Smooth muscle cell (in vitro differentiated cells): ENCODE measurements at regions not wholly inside any gene's neighbourhood (a gene's known extent, or its start where the extent isn't known, plus 50 kb on each side); places are given as distances from the start of the nearest gene placed in this dataset.

Experiments
- DNase-seq: peaks from one replicate; lab custom pipeline; 2025; ENCODE audit not compliant: unreplicated experiment; lab: John Stamatoyannopoulos, UW
- H2AFZ ChIP-seq: fragments of 200-600 bp; sonication (generic); 2 replicates; pipeline ENCODE4 v1.6.0; 2016; ENCODE audit warnings: antibody characterized with exemption, low read depth, mild to moderate bottlenecking
- H3F3A ChIP-seq: fragments of 200-600 bp; sonication (generic); 2 replicates; pipeline ENCODE4 v1.6.0; 2017; ENCODE audit warnings: antibody characterized with exemption, low read depth
- H3K27ac ChIP-seq: fragments of 200-600 bp; sonication (generic); 2 replicates; pipeline ENCODE4 v1.5.1; 2016; ENCODE audit warnings: low read depth, mild to moderate bottlenecking
- H3K27me3 ChIP-seq: fragments of 200-600 bp; sonication (generic); 2 replicates; pipeline ENCODE4 v1.6.1; 2016; ENCODE audit warnings: low read depth, mild to moderate bottlenecking
- H3K36me3 ChIP-seq: fragments of 200-600 bp; sonication (generic); 2 replicates; pipeline ENCODE4 v1.5.1; 2016; ENCODE audit warnings: low read depth
- H3K4me1 ChIP-seq: fragments of 200-600 bp; sonication (generic); 2 replicates; pipeline ENCODE4 v1.5.1; 2016; ENCODE audit warnings: low read depth
- H3K4me2 ChIP-seq: fragments of 200-600 bp; sonication (generic); 2 replicates; pipeline ENCODE4 v1.6.0; 2016; ENCODE audit warnings: mild to moderate bottlenecking
- H3K4me3 ChIP-seq: fragments of 200-600 bp; sonication (generic); 2 replicates; pipeline ENCODE4 v1.5.1; 2016; ENCODE audit warnings: mild to moderate bottlenecking
- H3K79me2 ChIP-seq: fragments of 200-600 bp; sonication (generic); 2 replicates; pipeline ENCODE4 v1.6.0; 2016; ENCODE audit warnings: low read depth, mild to moderate bottlenecking
- H3K9ac ChIP-seq: fragments of 200-600 bp; sonication (generic); 2 replicates; pipeline ENCODE4 v1.6.0; 2016; ENCODE audit warnings: low read depth
- H3K9me3 ChIP-seq: fragments of 200-600 bp; sonication (generic); replicated peaks from 2 replicates; pipeline ENCODE4 v1.5.1; 2016; ENCODE audit warnings: low read depth
- H4K20me1 ChIP-seq: fragments of 200-600 bp; sonication (generic); 2 replicates; pipeline ENCODE4 v1.6.0; 2016; ENCODE audit warnings: low read depth
- CTCF ChIP-seq: fragments of 200-600 bp; sonication (generic); IDR thresholded peaks from 2 replicates; pipeline ENCODE4 v1.5.1; 2017; ENCODE audit warnings: borderline replicate concordance, mild to moderate bottlenecking, antibody characterized with exemption; ENCODE audit not compliant: insufficient read depth, poor library complexity, severe bottlenecking
- WGBS: methylation state at CpG from one replicate; pipeline ENCODE4 v1.1.7; 2016; ENCODE audit warnings: low lambda C conversion rate; 5-methylcytosine and 5-hydroxymethylcytosine counted together

DNA sequence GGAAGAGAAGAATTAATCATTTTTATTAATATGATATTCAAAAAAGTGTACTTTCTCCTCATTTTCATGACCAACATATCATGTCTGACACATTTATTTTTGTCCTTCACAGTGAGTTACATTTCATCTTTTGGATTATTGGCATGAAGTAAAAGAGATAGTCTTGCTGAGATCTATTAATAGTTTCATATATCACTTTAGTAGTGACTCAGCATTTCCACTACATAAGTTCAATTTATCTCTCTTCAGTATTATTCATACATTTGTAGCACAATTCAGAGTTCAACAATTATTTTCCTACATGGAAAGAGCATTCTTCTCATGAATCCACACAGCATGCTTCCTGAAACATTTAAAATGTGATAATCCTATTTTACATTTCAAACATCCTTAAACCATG lies 1461.1 kb downstream of the TECRL start:
- DNase-seq: no peak
- H3K4me3 ChIP-seq: no peak overlapping the region
- H3K36me3 ChIP-seq: no peaks in the 10 kb centered on the region
- no peaks in the 10 kb centered on the region for H3K4me1 ChIP-seq
- no peak overlapping the region for H2AFZ ChIP-seq
- H3K9me3 ChIP-seq: no peaks in the 10 kb centered on the region
- no peak for TF ChIP-seq CTCF
- no peaks in the 10 kb centered on the region for H4K20me1 ChIP-seq
- no peaks in the 10 kb centered on the region for H3K79me2 ChIP-seq
- H3K27me3 ChIP-seq: no peaks in the 10 kb centered on the region
- no peak overlapping the region for H3K27ac ChIP-seq
- no peak overlapping the region for H3K9ac ChIP-seq
- no peaks in the 10 kb centered on the region for H3F3A ChIP-seq
- H3K4me2 ChIP-seq: no peak overlapping the region

GRCh38 chr4:62940229-62940628 lies 1469.0 kb downstream of the TECRL start:
- H3K27ac ChIP-seq: no peak overlapping the region
- H3K9me3 ChIP-seq: no peaks in the 10 kb centered on the region
- no peaks in the 10 kb centered on the region for H3K27me3 ChIP-seq
- H3K4me2 ChIP-seq: no peak overlapping the region
- H3K36me3 ChIP-seq: no peaks in the 10 kb centered on the region
- no peak for TF ChIP-seq CTCF
- H4K20me1 ChIP-seq: no peaks in the 10 kb centered on the region
- no peak overlapping the region for H3K4me3 ChIP-seq
- H3F3A ChIP-seq: no peaks in the 10 kb centered on the region
- H3K4me1 ChIP-seq: no peaks in the 10 kb centered on the region
- no peak for DNase-seq
- no peak overlapping the region for H2AFZ ChIP-seq
- no peak overlapping the region for H3K9ac ChIP-seq
- H3K79me2 ChIP-seq: no peaks in the 10 kb centered on the region

DNA sequence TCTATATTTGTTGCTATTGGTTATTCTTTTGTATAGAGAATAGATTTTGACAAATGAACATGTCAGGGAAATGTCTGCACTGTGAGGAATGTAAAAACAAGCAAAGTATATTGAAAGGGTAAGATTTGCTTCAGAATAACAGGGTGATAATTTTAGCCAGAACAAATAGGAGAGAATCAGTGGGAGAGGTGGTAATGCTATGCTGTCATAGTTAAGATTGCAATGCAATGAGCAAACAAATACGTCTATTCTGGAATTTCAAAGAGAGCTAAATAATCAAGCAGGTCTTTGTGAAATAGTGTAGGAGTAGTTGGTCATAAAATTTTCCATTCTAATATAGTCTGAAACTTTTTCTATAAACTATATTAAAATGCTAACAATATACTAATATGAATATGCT lies 1478.4 kb downstream of the TECRL start:
- Histone ChIP-seq H3K4me1 (peaks cover 4% of the 10 kb centered on the region), H3K4me3 (no peak overlapping the region), H3K9ac (no peak overlapping the region), H3K9me3 (no peaks in the 10 kb centered on the region), H4K20me1 (no peaks in the 10 kb centered on the region), H3F3A (no peaks in the 10 kb centered on the region), H3K79me2 (no peaks in the 10 kb centered on the region), H2AFZ (no peak overlapping the region), H3K27ac (no peak overlapping the region), H3K27me3 (no peaks in the 10 kb centered on the region), H3K36me3 (no peaks in the 10 kb centered on the region), H3K4me2 (peak overlapping the region; percentile 4)
- TF ChIP-seq CTCF: no peak
- DNase-seq: no peak
- 44% methylated on average over 1 of the region's 1 CpG for WGBS

DNA sequence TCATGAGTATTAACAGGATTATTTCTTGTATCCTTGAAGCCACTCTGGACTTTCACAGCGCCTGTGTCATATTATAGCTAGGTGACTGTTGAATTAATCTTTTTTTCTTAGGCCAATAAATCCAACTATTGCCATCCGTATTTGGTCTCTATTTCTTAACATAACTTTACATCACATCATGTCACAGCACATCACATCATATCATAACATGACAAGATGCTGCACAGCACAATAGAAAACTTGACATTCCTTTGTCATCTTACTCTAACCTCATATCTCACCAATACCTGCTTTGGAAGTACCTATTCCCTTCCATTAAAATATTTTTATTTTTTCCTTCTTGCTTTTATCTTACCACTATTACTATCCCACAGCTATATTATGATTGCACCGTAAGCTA lies 1480.8 kb downstream of the TECRL start:
- DNase-seq: no peak
- Histone ChIP-seq H4K20me1 (no peaks in the 10 kb centered on the region), H3K9ac (no peak overlapping the region), H3F3A (no peaks in the 10 kb centered on the region), H3K4me1 (peaks cover 4% of the 10 kb centered on the region), H3K27me3 (no peaks in the 10 kb centered on the region), H3K4me2 (no peak overlapping the region), H3K27ac (no peak overlapping the region), H3K79me2 (no peaks in the 10 kb centered on the region), H3K9me3 (no peaks in the 10 kb centered on the region), H3K4me3 (no peak overlapping the region), H3K36me3 (no peaks in the 10 kb centered on the region), H2AFZ (no peak overlapping the region)
- WGBS: 90% methylated on average over 3 of the region's 3 CpGs
- TF ChIP-seq CTCF: no peak
